Left lung (tissue), 4 donors: ENCODE measurements at regions not wholly inside any gene's neighbourhood (a gene's known extent, or its start where the extent isn't known, plus 50 kb on each side); places are given as distances from the start of the nearest gene placed in this dataset.

Source experiments
- ATAC-seq: fragments of 200-7000 bp; cut with Tn5 transposase; one replicate; pipeline ENCODE4 v1.9.1; 2020; ENCODE audit warnings: moderate library complexity
- DNase-seq, 4 donors: peaks; one replicate each; pipeline ENCODE4 v3.0.0-alpha.2; 2013 to 2020
- H3K27ac ChIP-seq, 2 donors: fragments of 200-600 bp; sonication (generic) in 1 of 2; one replicate each; pipeline versions ENCODE4 v1.5.0 to v1.8.0; 2020 to 2021
- H3K27me3 ChIP-seq, 2 donors: fragments of 200-600 bp; sonication (generic) in 1 of 2; one replicate each; pipeline versions ENCODE4 v1.5.0 to v1.8.0; 2020 to 2021
- H3K36me3 ChIP-seq, 2 donors: fragments of 200-600 bp; sonication (generic) in 1 of 2; one replicate each; pipeline versions ENCODE4 v1.5.0 to v1.8.0; 2020 to 2021
- H3K4me1 ChIP-seq, 2 donors: fragments of 200-600 bp; one replicate each; pipeline ENCODE4 v1.8.0; 2021
- H3K4me3 ChIP-seq, 2 donors: fragments of 200-600 bp; sonication (generic) in 1 of 2; one replicate each; pipeline versions ENCODE4 v1.5.0 to v1.8.0; 2020 to 2021; ENCODE audit warnings: mild to moderate bottlenecking in 1 of 2
- H3K9me3 ChIP-seq, 2 donors: fragments of 200-600 bp; sonication (generic) in 1 of 2; one replicate each; pipeline versions ENCODE4 v1.5.0 to v1.8.0; 2020 to 2021
- intact Hi-C, 2 donors: fragments of 100-400 bp; cut with DNase I; formaldehyde crosslinking; loops; one replicate each; pipeline versions ENCODE4 v1.11.2 to v1.14.2; 2022
- TF ChIP-seq, protein P1 (sequence below), 2 donors: fragments of 200-600 bp; sonication (generic) in 1 of 2; IDR thresholded peaks; one replicate each; pipeline versions ENCODE4 v1.5.0 to v1.8.0; 2021; ENCODE audit warnings: antibody characterized with exemption in 2 of 2
- donor health status: DM: no; HTN: yes; CAD: no.
- donor health status: DM: no; HTN: no; CAD: no.

DNA sequence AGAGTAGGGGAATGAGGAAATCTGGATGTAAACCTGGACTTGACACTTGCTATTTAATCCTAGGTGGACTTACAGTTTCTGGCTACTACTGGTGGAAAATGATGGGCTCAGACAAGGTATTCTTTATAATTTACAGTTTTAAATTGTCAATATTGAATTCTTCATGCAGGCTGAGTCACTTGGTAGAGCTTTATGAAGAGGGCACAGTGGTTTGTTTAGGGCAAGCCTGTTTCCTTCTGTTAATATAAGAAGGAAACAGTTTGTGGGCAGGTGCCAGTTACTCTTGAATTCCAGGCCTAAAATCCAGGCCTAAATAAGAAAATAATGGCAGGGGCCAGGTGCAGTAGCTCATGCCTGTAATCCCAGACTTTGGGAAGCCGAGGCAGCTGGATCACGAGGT lies 355.8 kb upstream of the RGS6 start:
- TF ChIP-seq, protein P1, sequence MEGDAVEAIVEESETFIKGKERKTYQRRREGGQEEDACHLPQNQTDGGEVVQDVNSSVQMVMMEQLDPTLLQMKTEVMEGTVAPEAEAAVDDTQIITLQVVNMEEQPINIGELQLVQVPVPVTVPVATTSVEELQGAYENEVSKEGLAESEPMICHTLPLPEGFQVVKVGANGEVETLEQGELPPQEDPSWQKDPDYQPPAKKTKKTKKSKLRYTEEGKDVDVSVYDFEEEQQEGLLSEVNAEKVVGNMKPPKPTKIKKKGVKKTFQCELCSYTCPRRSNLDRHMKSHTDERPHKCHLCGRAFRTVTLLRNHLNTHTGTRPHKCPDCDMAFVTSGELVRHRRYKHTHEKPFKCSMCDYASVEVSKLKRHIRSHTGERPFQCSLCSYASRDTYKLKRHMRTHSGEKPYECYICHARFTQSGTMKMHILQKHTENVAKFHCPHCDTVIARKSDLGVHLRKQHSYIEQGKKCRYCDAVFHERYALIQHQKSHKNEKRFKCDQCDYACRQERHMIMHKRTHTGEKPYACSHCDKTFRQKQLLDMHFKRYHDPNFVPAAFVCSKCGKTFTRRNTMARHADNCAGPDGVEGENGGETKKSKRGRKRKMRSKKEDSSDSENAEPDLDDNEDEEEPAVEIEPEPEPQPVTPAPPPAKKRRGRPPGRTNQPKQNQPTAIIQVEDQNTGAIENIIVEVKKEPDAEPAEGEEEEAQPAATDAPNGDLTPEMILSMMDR (IDR thresholded peaks at IDR 0.05): no peak
- H3K27me3 ChIP-seq: no peaks in the 10 kb centered on the region
- no peak overlapping the region for H3K27ac ChIP-seq
- DNase-seq: no peak
- peaks cover 5 to 12% of the 10 kb centered on the region in 2 donors for H3K4me1 ChIP-seq
- H3K4me3 ChIP-seq: no peak overlapping the region
- ATAC-seq: peak; percentile 13
- intact Hi-C loops: no loop called here
- no peaks in the 10 kb centered on the region for H3K36me3 ChIP-seq
- H3K9me3 ChIP-seq: no peaks in the 10 kb centered on the region

DNA sequence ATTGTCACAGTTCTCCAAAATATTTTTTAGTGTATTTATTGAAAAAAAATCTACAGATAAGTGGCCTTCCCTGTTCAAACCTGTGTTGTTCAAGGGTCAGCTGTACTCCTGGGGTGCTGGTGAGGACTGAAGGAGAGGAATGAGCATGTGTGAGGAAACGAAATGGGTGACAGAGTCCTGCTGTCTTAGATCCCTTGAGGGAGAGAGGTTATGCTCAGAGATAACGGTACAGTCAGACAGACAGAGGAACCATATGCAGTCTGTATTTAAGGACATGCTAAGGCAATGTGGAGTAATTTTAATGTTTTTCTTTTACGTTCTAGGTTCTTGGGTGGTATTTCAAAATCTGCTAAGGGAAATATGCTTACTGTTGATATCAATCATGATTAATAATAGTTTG lies 352.9 kb upstream of the RGS6 start:
- Histone ChIP-seq H3K27ac (no peak overlapping the region), H3K4me1 (peaks cover 5 to 33% of the 10 kb centered on the region in 2 donors), H3K4me3 (no peak overlapping the region), H3K27me3 (no peaks in the 10 kb centered on the region), H3K36me3 (no peaks in the 10 kb centered on the region), H3K9me3 (no peaks in the 10 kb centered on the region)
- DNase-seq (no peak), ATAC-seq (no peak)
- intact Hi-C loops: no loop called here
- TF ChIP-seq, protein P1 (IDR thresholded peaks at IDR 0.05): no peak

DNA sequence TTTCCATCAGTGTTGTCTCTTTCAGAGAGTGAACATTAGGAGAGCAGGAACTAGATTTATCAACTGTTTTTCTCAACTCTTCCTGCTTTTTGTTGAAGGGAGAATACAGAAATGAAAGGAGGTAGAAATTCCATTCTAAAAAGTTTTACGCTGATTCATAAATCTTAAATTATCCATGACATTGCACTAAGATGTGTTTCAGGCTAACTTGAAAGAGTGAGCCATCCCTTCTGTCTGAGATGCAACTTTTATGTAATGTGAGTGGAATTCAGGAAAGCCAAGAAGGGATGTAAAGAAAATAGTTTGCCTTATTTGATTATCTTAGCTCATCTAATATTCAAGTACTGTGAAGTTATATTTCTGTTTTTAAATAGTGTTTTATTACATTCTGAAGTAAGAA lies 349.5 kb upstream of the RGS6 start:
- ATAC-seq (no peak), DNase-seq (no peak)
- Histone ChIP-seq H3K27ac (peak overlapping the region in 1 of 2 donors; percentile 73), H3K4me3 (no peak overlapping the region), H3K4me1 (peaks cover 0 to 37% of the 10 kb centered on the region in 2 donors), H3K36me3 (no peaks in the 10 kb centered on the region), H3K27me3 (no peaks in the 10 kb centered on the region), H3K9me3 (no peaks in the 10 kb centered on the region)
- TF ChIP-seq, protein P1 (IDR thresholded peaks at IDR 0.05): no peak
- intact Hi-C loops: no loop called here

DNA sequence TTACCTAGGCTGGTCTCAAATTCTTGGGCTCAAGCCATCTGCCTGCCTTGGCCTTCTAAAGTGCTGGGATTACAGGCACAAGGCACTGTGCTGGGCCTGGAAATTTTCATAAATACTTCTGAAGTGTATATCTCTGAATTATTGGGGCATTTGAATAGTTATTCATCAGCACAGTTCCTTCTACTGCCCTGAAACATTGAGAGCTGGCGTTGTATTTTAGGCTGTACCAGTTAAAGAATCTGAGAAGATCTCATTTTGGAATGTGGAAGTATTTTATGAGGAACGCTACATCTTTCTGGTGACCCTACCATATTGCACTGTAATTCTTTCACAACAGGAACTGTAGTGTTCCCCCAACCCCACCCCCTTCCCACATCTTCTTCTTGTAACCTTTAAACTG lies 349.0 kb upstream of the RGS6 start:
- H3K4me3 ChIP-seq: no peak overlapping the region
- intact Hi-C loops: no loop called here
- DNase-seq (no peak), ATAC-seq (no peak)
- H3K4me1 ChIP-seq: peaks cover 0 to 37% of the 10 kb centered on the region in 2 donors
- H3K27me3 ChIP-seq: no peaks in the 10 kb centered on the region
- H3K9me3 ChIP-seq: no peaks in the 10 kb centered on the region
- TF ChIP-seq, protein P1 (IDR thresholded peaks at IDR 0.05): no peak
- H3K27ac ChIP-seq: peak overlapping the region in 1 of 2 donors; percentile 73
- H3K36me3 ChIP-seq: no peaks in the 10 kb centered on the region

DNA sequence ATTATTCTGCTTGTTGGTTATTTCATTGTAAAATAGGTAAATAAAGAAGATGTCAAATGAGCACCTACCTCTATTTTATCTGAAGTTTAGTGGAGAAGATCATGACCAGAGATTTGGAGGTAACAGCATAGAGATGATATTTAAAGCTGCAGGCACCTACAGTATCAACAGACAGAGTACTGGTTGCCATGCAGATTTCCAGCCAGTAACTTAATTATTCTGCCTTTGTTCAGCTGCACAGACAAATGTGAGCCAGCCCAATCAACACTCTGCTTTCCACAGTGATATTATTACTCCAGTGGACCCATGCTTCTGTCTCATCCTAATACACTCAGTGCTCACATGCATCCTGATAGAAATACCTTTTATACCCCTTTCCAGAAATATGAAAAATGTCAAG lies 348.5 kb upstream of the RGS6 start:
- no peak for DNase-seq
- intact Hi-C loops: no loop called here

More for the DNA sequence above, 348.5 kb upstream of the RGS6 start:
- Histone ChIP-seq H3K27ac (peak overlapping the region in 1 of 2 donors; percentile 73), H3K36me3 (no peaks in the 10 kb centered on the region), H3K4me3 (no peak overlapping the region), H3K9me3 (no peaks in the 10 kb centered on the region), H3K27me3 (no peaks in the 10 kb centered on the region), H3K4me1 (peaks cover 0 to 37% of the 10 kb centered on the region in 2 donors)
- TF ChIP-seq, protein P1 (IDR thresholded peaks at IDR 0.05): no peak
- ATAC-seq: no peak
